Spleen (tissue), 11 donors: ENCODE measurements at regions not wholly inside any gene's neighbourhood (a gene's known extent, or its start where the extent isn't known, plus 50 kb on each side); places are given as distances from the start of the nearest gene placed in this dataset.
"Not testable (repeated sequence)": the region's sequence is repeated elsewhere in the genome, so short reads cannot be mapped to it uniquely, and the experiment has no call there.

ENCODE experiments used
- DNase-seq: peaks from one replicate; pipeline ENCODE4 v3.0.0-alpha.2; 2020
- H3K27ac ChIP-seq, 8 donors: fragments of 200-600 bp; sonication (generic) in 7 of 8; 1 replicate in 4 of 8; 2 replicates in 4 of 8; pipeline versions ENCODE4 v1.5.0 to v1.8.0; 2016 to 2021; ENCODE audit warnings: inconsistent platforms in 4 of 8, mild to moderate bottlenecking in 4 of 8, moderate library complexity in 1 of 8
- H3K27me3 ChIP-seq, 7 donors: fragments of 200-600 bp; sonication (generic) in 6 of 7; replicated peaks in 1 of 7; 1 replicate in 4 of 7; 2 replicates in 3 of 7; pipeline versions ENCODE4 v1.5.0 to v1.8.0; 2016 to 2021; ENCODE audit warnings: inconsistent platforms in 3 of 7, mild to moderate bottlenecking in 1 of 7
- H3K36me3 ChIP-seq, 6 donors: fragments of 200-600 bp; sonication (generic) in 5 of 6; 1 replicate in 4 of 6; 2 replicates in 2 of 6; pipeline versions ENCODE4 v1.5.0 to v1.8.0; 2016 to 2021; ENCODE audit warnings: inconsistent platforms in 2 of 6
- H3K4me1 ChIP-seq, 6 donors: fragments of 200-600 bp; sonication (generic) in 5 of 6; 1 replicate in 3 of 6; 2 replicates in 3 of 6; pipeline versions ENCODE4 v1.5.0 to v1.8.0; 2016 to 2021; ENCODE audit warnings: inconsistent platforms in 3 of 6
- H3K4me3 ChIP-seq, 8 donors: fragments of 200-600 bp; sonication (generic) in 7 of 8; 1 replicate in 4 of 8; 2 replicates in 4 of 8; pipeline versions ENCODE4 v1.5.0 to v1.8.0; 2016 to 2021; ENCODE audit warnings: inconsistent platforms in 4 of 8, mild to moderate bottlenecking in 4 of 8, moderate library complexity in 2 of 8
- H3K9me3 ChIP-seq, 8 donors: fragments of 200-600 bp; sonication (generic) in 7 of 8; 1 replicate in 4 of 8; 2 replicates in 4 of 8; pipeline versions ENCODE4 v1.5.0 to v1.8.0; 2016 to 2021; ENCODE audit warnings: inconsistent platforms in 4 of 8
- CTCF ChIP-seq, 11 experiments: fragments of 200-600 bp in 7 of 11; fragments of 450-650 bp in 4 of 11; sonication (generic) in 4 of 11; IDR thresholded peaks in 8 of 11; conservative IDR thresholded peaks in 3 of 11; 1 replicate in 7 of 11; 2 replicates in 4 of 11; pipeline versions ENCODE4 v1.4.0 to v1.8.0; 2016 to 2021; ENCODE audit warnings: antibody characterized with exemption in 11 of 11, inconsistent platforms in 4 of 11, mild to moderate bottlenecking in 1 of 11
- POLR2A ChIP-seq, 3 donors: fragments of 450-650 bp; IDR thresholded peaks; one replicate each; pipeline ENCODE4 v1.5.1; 2017; ENCODE audit warnings: antibody characterized with exemption in 3 of 3, mild to moderate bottlenecking in 1 of 3
- POLR2AphosphoS5 ChIP-seq, 3 donors: sonication (generic); formaldehyde crosslinking; IDR thresholded peaks; one replicate each; pipeline ENCODE4 v1.5.1; 2017; ENCODE audit warnings: antibody characterized with exemption in 3 of 3
- WGBS, 5 donors: extraction: QIAGEN DNeasy Blood & Tissue Kit in 3 of 5; methylation state at CpG; one replicate each; pipeline versions ENCODE4 v1.1.5 to v1.1.7; 2013 to 2018; 5-methylcytosine and 5-hydroxymethylcytosine counted together
- intact Hi-C: fragments of 100-400 bp; cut with DNase I; formaldehyde crosslinking; loops from one replicate; pipeline ENCODE4 v1.15.0; 2023; ENCODE audit warnings: low total_unique reads
- donor health status: healthy with polysubstance abuse.
- donor health status: DM: no; HTN: no; CAD: no; lungs with moderate emphysema.
- donor health status: DM: no; HTN: no; CAD: no.
- donor health status: Bipolar disorder and iron deficiency.
- donor health status: healthy.
- donor health status: DM: no; HTN: no; CAD: no.
- donor health status: DM: yes; HTN: yes; CAD: no.

- 81 to 88% (median 82%) methylated on average over 3 of the region's 3 CpGs for WGBS, 5 donors
- no peaks in the 10 kb centered on the region for H3K36me3 ChIP-seq
- intact Hi-C loops = no loop called here
- H3K9me3 ChIP-seq = no peaks in the 10 kb centered on the region
- no peak for TF ChIP-seq CTCF (IDR thresholded peaks at IDR 0.05 in 8 of 11, conservative IDR thresholded peaks at IDR 0.05 in 3 of 11)
- TF ChIP-seq POLR2A (IDR thresholded peaks at IDR 0.05) = no peak
- no peak for TF ChIP-seq POLR2AphosphoS5 (IDR thresholded peaks at IDR 0.05)
- H3K4me1 ChIP-seq = no peaks in the 10 kb centered on the region
- DNase-seq = no peak
- no peak overlapping the region for H3K4me3 ChIP-seq
- H3K27me3 ChIP-seq = no peaks in the 10 kb centered on the region
- H3K27ac ChIP-seq = no peak overlapping the region
Observed at GRCh38 chr3:88879905-88880304, 227.5 kb upstream of the EPHA3 start.

GRCh38 chr3:88882121-88882520 lies 225.3 kb upstream of the EPHA3 start:
- no peak for DNase-seq
- WGBS, 5 donors = 77 to 98% (median 86%) methylated on average over 2 of the region's 2 CpGs
- no peaks in the 10 kb centered on the region for H3K27me3 ChIP-seq
- intact Hi-C loops = no loop called here
- no peak overlapping the region for H3K27ac ChIP-seq
- H3K36me3 ChIP-seq = no peaks in the 10 kb centered on the region
- H3K4me1 ChIP-seq = no peaks in the 10 kb centered on the region
- no peak overlapping the region for H3K4me3 ChIP-seq
- TF ChIP-seq POLR2AphosphoS5 (IDR thresholded peaks at IDR 0.05) (no peak), POLR2A (IDR thresholded peaks at IDR 0.05) (no peak), CTCF (IDR thresholded peaks at IDR 0.05 in 8 of 11, conservative IDR thresholded peaks at IDR 0.05 in 3 of 11) (no peak)
- H3K9me3 ChIP-seq = peaks cover 0 to 12% (median 0%) of the 10 kb centered on the region in 8 donors

GRCh38 chr3:88886624-88887023 lies 220.8 kb upstream of the EPHA3 start:
- H3K4me3 ChIP-seq, H3K27ac ChIP-seq, H3K27me3 ChIP-seq, H3K4me1 ChIP-seq, H3K36me3 ChIP-seq, intact Hi-C loops: not testable (repeated sequence)
- DNase-seq = peak; percentile 54
- peaks cover 0 to 35% (median 12%) of the 10 kb centered on the region in 8 donors for H3K9me3 ChIP-seq
- 85 to 93% (median 90%) methylated on average over 12 of the region's 12 CpGs for WGBS, 5 donors

GRCh38 chr3:88896026-88896425 lies 211.4 kb upstream of the EPHA3 start:
- 57 to 86% (median 70%) methylated on average over 1 of the region's 1 CpG for WGBS, 5 donors
- DNase-seq = no peak
- intact Hi-C loops = no loop called here

More at GRCh38 chr3:88896026-88896425, 211.4 kb upstream of the EPHA3 start:
- H3K4me3 ChIP-seq = no peak overlapping the region
- no peaks in the 10 kb centered on the region for H3K4me1 ChIP-seq
- H3K27me3 ChIP-seq = no peaks in the 10 kb centered on the region
- TF ChIP-seq POLR2AphosphoS5 (IDR thresholded peaks at IDR 0.05) (no peak), POLR2A (IDR thresholded peaks at IDR 0.05) (no peak), CTCF (IDR thresholded peaks at IDR 0.05 in 8 of 11, conservative IDR thresholded peaks at IDR 0.05 in 3 of 11) (no peak)
- no peak overlapping the region for H3K27ac ChIP-seq
- H3K9me3 ChIP-seq = peaks cover 0 to 4% (median 0%) of the 10 kb centered on the region in 8 donors
- no peaks in the 10 kb centered on the region for H3K36me3 ChIP-seq
